H1 (cell line): ENCODE measurements at regions not wholly inside any gene's neighbourhood (a gene's known extent, or its start where the extent isn't known, plus 50 kb on each side); places are given as distances from the start of the nearest gene placed in this dataset.

Experiments used
- CTCF ChIA-PET: fragments of 300-600 bp; sonication (Branson Sonifier 250); formaldehyde crosslinking; loops from one replicate; lab custom pipeline; 2021; ENCODE audit not compliant: partially characterized antibody; lab: Charles Lee
- POLR2A ChIA-PET: fragments of 300-600 bp; sonication (Branson Sonifier 250); formaldehyde crosslinking; loops from one replicate; lab custom pipeline; 2021; ENCODE audit warnings: inconsistent platforms; ENCODE audit not compliant: partially characterized antibody; lab: Charles Lee
- DNase-seq, 2 experiments: peaks; one replicate each; pipeline versions ENCODE4 v3.0.0 to v3.0.0-alpha.2; 2010 to 2022; ENCODE audit warnings: low spot score in 2 of 2, low read depth in 1 of 2, mixed read lengths in 1 of 2
- FAIRE-seq: peaks from 2 replicates; lab custom pipeline; 2011; peaks lifted over from hg19 to GRCh38; lab: Jason Lieb, UNC
- H2AFZ ChIP-seq: 2 replicates; pipeline ENCODE4 v1.8.1; 2012; ENCODE audit warnings: low read length, inconsistent platforms
- H2AK5ac ChIP-seq: 2 replicates; pipeline ENCODE4 v1.6.1; 2013; ENCODE audit warnings: low read depth, low read length
- H2BK120ac ChIP-seq: replicated peaks from 2 replicates; pipeline ENCODE3; 2013; ENCODE audit warnings: low read depth, low read length, inconsistent platforms
- H2BK12ac ChIP-seq: 2 replicates; pipeline ENCODE4 v1.6.1; 2013; ENCODE audit warnings: low read depth, low read length
- H2BK15ac ChIP-seq: 2 replicates; pipeline ENCODE4 v1.6.1; 2013; ENCODE audit warnings: low read length
- H2BK20ac ChIP-seq: 2 replicates; pipeline ENCODE4 v1.6.1; 2013; ENCODE audit warnings: low read length
- H2BK5ac ChIP-seq: 2 replicates; pipeline ENCODE4 v1.6.1; 2013; ENCODE audit warnings: low read depth, low read length
- H3K14ac ChIP-seq: 2 replicates; pipeline ENCODE4 v1.6.1; 2013; ENCODE audit warnings: inconsistent platforms; ENCODE audit not compliant: insufficient read length
- H3K18ac ChIP-seq: 2 replicates; pipeline ENCODE4 v1.6.1; 2013; ENCODE audit warnings: low read length; ENCODE audit errors: extremely low read depth
- H3K23ac ChIP-seq: 2 replicates; pipeline ENCODE4 v1.6.1; 2013; ENCODE audit warnings: inconsistent platforms; ENCODE audit not compliant: insufficient read length
- H3K23me2 ChIP-seq: 2 replicates; pipeline ENCODE4 v1.6.1; 2013; ENCODE audit warnings: low read depth, low read length
- H3K27ac ChIP-seq: 2 replicates; pipeline ENCODE4 v1.6.1; 2011; ENCODE audit warnings: low read depth, low read length, inconsistent platforms
- H3K27me3 ChIP-seq, 4 experiments: replicated peaks in 1 of 4; 1 replicate in 1 of 4; 2 replicates in 3 of 4; pipeline versions ENCODE4 v1.6.1 to v1.8.1; 2011 to 2013; ENCODE audit warnings: low read length in 3 of 4, mild to moderate bottlenecking in 3 of 4, inconsistent platforms in 2 of 4, mixed read lengths in 2 of 4, moderate library complexity in 1 of 4; ENCODE audit not compliant: control insufficient read depth in 3 of 4, insufficient read depth in 3 of 4; ENCODE audit errors: extremely low read depth in 1 of 4
- H3K36me3 ChIP-seq, 4 experiments: 2 replicates each; pipeline versions ENCODE4 v1.6.1 to v1.8.1; 2011 to 2013; ENCODE audit warnings: mild to moderate bottlenecking in 4 of 4, low read length in 3 of 4, moderate library complexity in 2 of 4, control low read depth in 1 of 4, inconsistent platforms in 1 of 4; ENCODE audit not compliant: insufficient read depth in 4 of 4, control insufficient read depth in 2 of 4
- H3K4ac ChIP-seq: replicated peaks from 2 replicates; pipeline ENCODE3; 2013; ENCODE audit warnings: low read length, low read depth, mixed read lengths, inconsistent platforms; ENCODE audit not compliant: insufficient read length
- H3K4me1 ChIP-seq, 4 experiments: replicated peaks in 1 of 4; 1 replicate in 1 of 4; 2 replicates in 3 of 4; pipeline versions ENCODE4 v1.6.1 to v1.8.1; 2011 to 2013; ENCODE audit warnings: low read length in 3 of 4, inconsistent platforms in 2 of 4, mixed read lengths in 1 of 4; ENCODE audit not compliant: insufficient read depth in 4 of 4, control insufficient read depth in 3 of 4
- H3K4me2 ChIP-seq, 2 experiments: 2 replicates each; pipeline versions ENCODE4 v1.6.1 to v1.8.1; 2011 to 2013; ENCODE audit warnings: low read depth in 2 of 2, low read length in 2 of 2, control low read depth in 1 of 2, inconsistent platforms in 1 of 2, mild to moderate bottlenecking in 1 of 2; ENCODE audit not compliant: insufficient read depth in 1 of 2
- H3K4me3 ChIP-seq, 4 experiments: fragments of 200-600, 300-600 bp in 1 of 4; sonication (generic), shearing (Covaris generic), sonication (Bioruptor Twin) in 1 of 4; 2 replicates each; pipeline versions ENCODE4 v1.5.1 to v1.8.1; 2011 to 2016; ENCODE audit warnings: low read length in 4 of 4, low read depth in 3 of 4, control low read depth in 2 of 4, inconsistent platforms in 2 of 4, mild to moderate bottlenecking in 2 of 4, mixed read lengths in 1 of 4, moderate library complexity in 1 of 4; ENCODE audit not compliant: insufficient read depth in 2 of 4; ENCODE audit errors: extremely low read depth in 1 of 4
- H3K56ac ChIP-seq: replicated peaks from 2 replicates; pipeline ENCODE3; 2013; ENCODE audit warnings: low read depth, mild to moderate bottlenecking, mixed read lengths, low read length, inconsistent platforms; ENCODE audit not compliant: insufficient read length
- H3K79me1 ChIP-seq: 2 replicates; pipeline ENCODE4 v1.6.1; 2013; ENCODE audit warnings: low read depth, low read length, control low read depth
- H3K79me2 ChIP-seq, 2 experiments: 2 replicates each; pipeline versions ENCODE4 v1.6.1 to v1.8.1; 2012 to 2013; ENCODE audit warnings: low read length in 2 of 2, mild to moderate bottlenecking in 2 of 2, inconsistent platforms in 1 of 2; ENCODE audit not compliant: insufficient read depth in 2 of 2, control insufficient read depth in 1 of 2
- H3K9ac ChIP-seq, 4 experiments: replicated peaks in 1 of 4; 1 replicate in 1 of 4; 2 replicates in 3 of 4; pipeline versions ENCODE4 v1.6.1 to v1.8.1; 2011 to 2013; ENCODE audit warnings: low read depth in 3 of 4, low read length in 3 of 4, control low read depth in 2 of 4, mild to moderate bottlenecking in 2 of 4, moderate library complexity in 2 of 4, inconsistent platforms in 1 of 4; ENCODE audit errors: extremely low read depth in 1 of 4
- H3K9me3 ChIP-seq, 2 experiments: 2 replicates each; pipeline versions ENCODE4 v1.6.1 to v1.8.1; 2012 to 2013; ENCODE audit warnings: mild to moderate bottlenecking in 2 of 2, moderate library complexity in 2 of 2, control low read depth in 1 of 2, inconsistent platforms in 1 of 2, low read depth in 1 of 2, low read length in 1 of 2, mixed read lengths in 1 of 2; ENCODE audit not compliant: insufficient read depth in 2 of 2
- H4K20me1 ChIP-seq, 2 experiments: replicated peaks in 1 of 2; 2 replicates each; pipeline versions ENCODE3 to v1.8.1; 2011 to 2013; ENCODE audit warnings: inconsistent platforms in 2 of 2, low read length in 2 of 2, mild to moderate bottlenecking in 1 of 2; ENCODE audit not compliant: insufficient read depth in 2 of 2, control insufficient read depth in 1 of 2
- H4K5ac ChIP-seq: 2 replicates; pipeline ENCODE4 v1.6.1; 2013; ENCODE audit warnings: low read length, low read depth, mixed read lengths, inconsistent platforms; ENCODE audit not compliant: insufficient read length
- H4K8ac ChIP-seq: 2 replicates; pipeline ENCODE4 v1.8.0; 2013; ENCODE audit warnings: mild to moderate bottlenecking, moderate library complexity, low read length, inconsistent platforms; ENCODE audit not compliant: insufficient read depth; ENCODE audit errors: extremely low read depth
- H4K91ac ChIP-seq: replicated peaks from 2 replicates; pipeline ENCODE3; 2013; ENCODE audit warnings: low read length, mixed read lengths, inconsistent platforms; ENCODE audit not compliant: insufficient read length
- CHD1 ChIP-seq: IDR thresholded peaks from 2 replicates; pipeline ENCODE4 v1.6.1; 2012; ENCODE audit warnings: low read depth, low read length, improper control_type of control experiment
- EZH2 ChIP-seq: fragments of 200-600 bp; sonication (generic); IDR thresholded peaks from 2 replicates; pipeline ENCODE4 v1.7.1; 2012; ENCODE audit warnings: low read depth, mild to moderate bottlenecking, moderate library complexity, low read length, inconsistent platforms; ENCODE audit not compliant: severe bottlenecking
- GABPA ChIP-seq: IDR thresholded peaks from 2 replicates; pipeline ENCODE4 v1.6.1; 2011; ENCODE audit warnings: mild to moderate bottlenecking, low read length, moderate library complexity, borderline replicate concordance; ENCODE audit not compliant: insufficient read depth
- MAFK ChIP-seq: IDR thresholded peaks from 2 replicates; pipeline ENCODE4 v1.6.1; 2012; ENCODE audit warnings: low read depth, mild to moderate bottlenecking, improper control_type of control experiment, low read length
- NANOG ChIP-seq: IDR thresholded peaks from 2 replicates; pipeline ENCODE4 v1.6.1; 2011; ENCODE audit warnings: low read length, low read depth, mild to moderate bottlenecking, inconsistent platforms; ENCODE audit not compliant: insufficient read depth, poor library complexity, severe bottlenecking
- POLR2A ChIP-seq, 2 experiments: IDR thresholded peaks; 1 replicate in 1 of 2; 2 replicates in 1 of 2; pipeline ENCODE4 v1.6.1; 2011; ENCODE audit warnings: low read depth in 2 of 2, low read length in 2 of 2, mild to moderate bottlenecking in 2 of 2; ENCODE audit errors: control extremely low read depth in 1 of 2
- POLR2AphosphoS5 ChIP-seq: IDR thresholded peaks from 2 replicates; pipeline ENCODE4 v1.6.1; 2011; ENCODE audit warnings: low read depth, low read length
- POU5F1 ChIP-seq: IDR thresholded peaks from 2 replicates; pipeline ENCODE4 v1.6.1; 2011; ENCODE audit warnings: low read depth, mild to moderate bottlenecking, low read length, moderate library complexity
- SP4 ChIP-seq: IDR thresholded peaks from 2 replicates; pipeline ENCODE4 v1.6.1; 2012; ENCODE audit warnings: low read length, inconsistent platforms
- YY1 ChIP-seq: IDR thresholded peaks from 2 replicates; pipeline ENCODE4 v1.6.1; 2011; ENCODE audit warnings: low read depth, mild to moderate bottlenecking, low read length
- ZNF274 ChIP-seq: IDR thresholded peaks from 2 replicates; pipeline ENCODE4 v1.7.0; 2012; ENCODE audit warnings: low read length, borderline replicate concordance; ENCODE audit errors: extremely low read depth
- WGBS, 2 experiments: shearing (Covaris generic) in 1 of 2; methylation state at CpG; one replicate each; pipeline versions ENCODE4 v1.1.6 to v1.1.7; 2013 to 2015; ENCODE audit warnings: low lambda C conversion rate in 2 of 2, mixed read lengths in 2 of 2, inconsistent platforms in 1 of 2, low coverage in 1 of 2, missing lambda C conversion rate in 1 of 2; ENCODE audit not compliant: insufficient replicate concordance in 2 of 2, insufficient coverage in 1 of 2, insufficient read length in 1 of 2; ENCODE audit errors: extremely low coverage in 1 of 2, missing lambda C conversion rate in 1 of 2; 5-methylcytosine and 5-hydroxymethylcytosine counted together
- TF ChIP-seq, protein P1 (sequence below), 3 experiments: IDR thresholded peaks; 1 replicate in 2 of 3; 2 replicates in 1 of 3; pipeline versions ENCODE4 v1.5.1 to v1.6.1; 2011; ENCODE audit warnings: low read length in 3 of 3, mild to moderate bottlenecking in 3 of 3, inconsistent platforms in 2 of 3, low read depth in 1 of 3, moderate library complexity in 1 of 3; ENCODE audit not compliant: insufficient read depth in 1 of 3; ENCODE audit errors: control extremely low read depth in 1 of 3

DNA sequence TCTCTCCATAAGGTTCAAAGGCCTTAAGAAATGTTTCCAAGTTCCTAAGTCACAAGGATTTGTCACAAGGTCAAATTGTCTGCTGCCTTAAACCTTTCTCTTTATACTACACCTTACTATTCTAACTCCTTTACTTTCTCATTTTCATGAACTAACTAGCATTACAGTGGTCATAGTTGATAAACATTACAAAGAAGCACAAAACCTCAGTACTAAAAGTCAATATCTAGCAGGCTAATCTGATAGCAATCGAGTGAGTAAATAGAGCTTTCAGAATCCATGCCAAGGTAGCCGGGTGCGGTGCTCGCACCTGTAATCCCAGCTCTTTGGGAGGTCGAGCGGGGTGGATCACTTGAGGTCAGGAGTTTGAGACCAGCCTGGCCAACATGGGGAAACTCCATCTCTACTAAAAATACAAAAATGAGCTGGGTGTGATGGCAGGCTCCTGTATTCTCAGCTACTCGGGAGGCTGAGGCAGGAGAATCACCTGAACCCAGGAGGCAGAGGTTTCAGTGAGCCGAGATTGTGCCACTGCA lies 510.0 kb downstream of the GBA3 start:
- H3K9me3 ChIP-seq: peaks cover 0 to 4% of the 10 kb centered on the region in 2 experiments; a peak in 3 of 4 replicates
- no peak overlapping the region for H3K4me3 ChIP-seq
- H2BK5ac ChIP-seq: no peak overlapping the region
- no peak overlapping the region for H2BK15ac ChIP-seq
- ChIA-PET CTCF (no interaction called here), POLR2A (no interaction called here)
- DNase-seq: no peak
- no peak overlapping the region for H3K4ac ChIP-seq
- no peak overlapping the region for H2BK12ac ChIP-seq
- no peak overlapping the region for H3K23ac ChIP-seq
- no peaks in the 10 kb centered on the region for H3K79me1 ChIP-seq
- H3K27me3 ChIP-seq: no peaks in the 10 kb centered on the region
- H3K14ac ChIP-seq: no peak overlapping the region
- FAIRE-seq: no peak
- no peak overlapping the region for H3K4me2 ChIP-seq
- H3K9ac ChIP-seq: no peak overlapping the region
- no peak overlapping the region for H4K5ac ChIP-seq
- H3K27ac ChIP-seq: no peak overlapping the region
- no peaks in the 10 kb centered on the region for H4K20me1 ChIP-seq
- no peaks in the 10 kb centered on the region; a peak in 1 of 7 replicates for H3K4me1 ChIP-seq
- no peak overlapping the region for H4K91ac ChIP-seq
- no peaks in the 10 kb centered on the region; a peak in 1 of 8 replicates for H3K36me3 ChIP-seq
- 0 out of 2 replicates have a peak overlapping the region, but pooled peaks have one; percentile 16 for H2AFZ ChIP-seq
- H3K56ac ChIP-seq: no peak overlapping the region
- H2AK5ac ChIP-seq: no peak overlapping the region
- no peaks in the 10 kb centered on the region for H3K79me2 ChIP-seq
- no peak overlapping the region for H2BK120ac ChIP-seq
- H2BK20ac ChIP-seq: no peak overlapping the region
- no peak overlapping the region for H4K8ac ChIP-seq
- 98% methylated on average over 8 of the region's 8 CpGs; no CpG with 5 or more reads in 1 of the 2 experiments for WGBS, 2 experiments
- no peak overlapping the region for H3K18ac ChIP-seq
- H3K23me2 ChIP-seq: no peaks in the 10 kb centered on the region
- TF ChIP-seq EZH2 (no peak), SP4 (no peak), NANOG (no peak), YY1 (no peak), POLR2A (IDR thresholded peaks at IDR 0.05; ENCODE audit: control extremely low read depth in 1 of 2, low read depth in 2 of 2, low read length in 2 of 2) (no peak), MAFK (no peak), POLR2AphosphoS5 (no peak), POU5F1 (no peak), ZNF274 (no peak), CHD1 (no peak), GABPA (no peak)
- TF ChIP-seq, protein P1, sequence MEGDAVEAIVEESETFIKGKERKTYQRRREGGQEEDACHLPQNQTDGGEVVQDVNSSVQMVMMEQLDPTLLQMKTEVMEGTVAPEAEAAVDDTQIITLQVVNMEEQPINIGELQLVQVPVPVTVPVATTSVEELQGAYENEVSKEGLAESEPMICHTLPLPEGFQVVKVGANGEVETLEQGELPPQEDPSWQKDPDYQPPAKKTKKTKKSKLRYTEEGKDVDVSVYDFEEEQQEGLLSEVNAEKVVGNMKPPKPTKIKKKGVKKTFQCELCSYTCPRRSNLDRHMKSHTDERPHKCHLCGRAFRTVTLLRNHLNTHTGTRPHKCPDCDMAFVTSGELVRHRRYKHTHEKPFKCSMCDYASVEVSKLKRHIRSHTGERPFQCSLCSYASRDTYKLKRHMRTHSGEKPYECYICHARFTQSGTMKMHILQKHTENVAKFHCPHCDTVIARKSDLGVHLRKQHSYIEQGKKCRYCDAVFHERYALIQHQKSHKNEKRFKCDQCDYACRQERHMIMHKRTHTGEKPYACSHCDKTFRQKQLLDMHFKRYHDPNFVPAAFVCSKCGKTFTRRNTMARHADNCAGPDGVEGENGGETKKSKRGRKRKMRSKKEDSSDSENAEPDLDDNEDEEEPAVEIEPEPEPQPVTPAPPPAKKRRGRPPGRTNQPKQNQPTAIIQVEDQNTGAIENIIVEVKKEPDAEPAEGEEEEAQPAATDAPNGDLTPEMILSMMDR (IDR thresholded peaks at IDR 0.05; ENCODE audit: control extremely low read depth in 1 of 3, insufficient read depth in 1 of 3, low read depth in 1 of 3, low read length in 3 of 3): no peak
